GM12891 (cell line): ENCODE measurements at regions not wholly inside any gene's neighbourhood (a gene's known extent, or its start where the extent isn't known, plus 50 kb on each side); places are given as distances from the start of the nearest gene placed in this dataset.

Experiments used
- POLR2A ChIP-seq: IDR thresholded peaks from 2 replicates; pipeline ENCODE4 v1.6.1; 2011; ENCODE audit warnings: low read depth, low read length, control low read depth
- SPI1 ChIP-seq: IDR thresholded peaks from 2 replicates; pipeline ENCODE4 v1.6.1; 2011; ENCODE audit warnings: low read depth, low read length, control low read depth
- TAF1 ChIP-seq: IDR thresholded peaks from 2 replicates; pipeline ENCODE4 v1.6.1; 2011; ENCODE audit warnings: low read depth, low read length, control low read depth

DNA sequence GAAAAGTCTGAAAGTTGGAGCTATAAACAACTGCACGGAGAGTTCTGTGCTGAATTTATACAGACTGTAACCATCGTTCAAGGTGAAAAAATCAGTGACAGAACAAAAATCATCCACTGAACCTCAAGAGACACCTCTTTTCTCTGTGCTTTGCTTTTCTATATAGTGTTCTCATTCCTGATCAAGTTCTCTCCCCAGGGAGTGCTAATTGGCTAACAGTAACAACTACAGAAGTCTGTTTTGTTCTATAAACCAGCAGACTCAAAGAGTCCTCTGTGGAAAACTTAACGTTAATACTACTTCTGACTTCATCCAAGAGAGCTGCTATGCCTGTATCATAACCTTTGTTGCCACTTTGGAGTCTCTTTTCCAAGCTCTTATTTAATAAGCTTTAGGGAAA is 1388.3 kb upstream of the C9orf72 start:
- TF ChIP-seq TAF1, result no peak
- TF ChIP-seq SPI1, result no peak
- TF ChIP-seq POLR2A, result no peak
